ENCODE measurements at regions not wholly inside any gene's neighbourhood (a gene's known extent, or its start where the extent isn't known, plus 50 kb on each side); places are given as distances from the start of the nearest gene placed in this dataset.

- TF ChIP-seq POLR2AphosphoS5 (IDR thresholded peaks at IDR 0.05; ENCODE audit: low read depth, low read length) (no peak), TAF1 (IDR thresholded peaks at IDR 0.05; ENCODE audit: borderline replicate concordance, insufficient read depth, low read length) (no peak)
Measured at GRCh38 chr10:44042075-44042770, 342.7 kb downstream of the CXCL12 start.
